GM23248 (cell line): ENCODE measurements at regions not wholly inside any gene's neighbourhood (a gene's known extent, or its start where the extent isn't known, plus 50 kb on each side); places are given as distances from the start of the nearest gene placed in this dataset.

Source experiments
- DNase-seq: peaks from one replicate; pipeline ENCODE4 v3.0.0-alpha.2; 2015
- H2AFZ ChIP-seq: fragments of 200-600 bp; sonication (generic); 2 replicates; pipeline ENCODE4 v1.6.1; 2016; ENCODE audit warnings: antibody characterized with exemption
- H3F3A ChIP-seq: fragments of 200-600 bp; sonication (generic); 2 replicates; pipeline ENCODE4 v1.6.1; 2016; ENCODE audit warnings: mild to moderate bottlenecking, antibody characterized with exemption, mixed run types; ENCODE audit not compliant: insufficient read depth
- H3K27ac ChIP-seq: fragments of 200-600 bp; sonication (generic); 2 replicates; pipeline ENCODE4 v1.5.1; 2016; ENCODE audit warnings: mild to moderate bottlenecking
- H3K27me3 ChIP-seq: fragments of 200-600 bp; sonication (generic); replicated peaks from 2 replicates; pipeline ENCODE4 v1.6.1; 2016; ENCODE audit warnings: mild to moderate bottlenecking; ENCODE audit not compliant: insufficient read depth
- H3K36me3 ChIP-seq: fragments of 200-600 bp; sonication (generic); 2 replicates; pipeline ENCODE4 v1.6.1; 2016; ENCODE audit warnings: low read depth, mild to moderate bottlenecking
- H3K4me1 ChIP-seq: fragments of 200-600 bp; sonication (generic); 2 replicates; pipeline ENCODE4 v1.6.1; 2016; ENCODE audit warnings: mild to moderate bottlenecking; ENCODE audit not compliant: insufficient read depth
- H3K4me2 ChIP-seq: fragments of 200-600 bp; sonication (generic); one replicate; pipeline ENCODE4 v1.6.1; 2016; ENCODE audit warnings: mild to moderate bottlenecking; ENCODE audit not compliant: unreplicated experiment
- H3K4me3 ChIP-seq: fragments of 200-600 bp; sonication (generic); 2 replicates; pipeline ENCODE4 v1.5.1; 2016; ENCODE audit warnings: mild to moderate bottlenecking
- H3K79me2 ChIP-seq: fragments of 200-600 bp; sonication (generic); 2 replicates; pipeline ENCODE4 v1.6.1; 2016; ENCODE audit warnings: mild to moderate bottlenecking; ENCODE audit not compliant: insufficient read depth
- H3K9ac ChIP-seq: fragments of 200-600 bp; sonication (generic); 2 replicates; pipeline ENCODE4 v1.6.1; 2016; ENCODE audit warnings: mild to moderate bottlenecking
- H3K9me2 ChIP-seq: fragments of 200-600 bp; sonication (generic); 2 replicates; pipeline ENCODE4 v1.6.1; 2016; ENCODE audit warnings: mixed run types, mild to moderate bottlenecking, moderate library complexity; ENCODE audit not compliant: insufficient read depth
- H3K9me3 ChIP-seq: fragments of 200-600 bp; sonication (generic); one replicate; pipeline ENCODE4 v1.6.1; 2017; ENCODE audit warnings: low read depth
- H4K20me1 ChIP-seq: fragments of 200-600 bp; sonication (generic); 2 replicates; pipeline ENCODE4 v1.6.0; 2016; ENCODE audit not compliant: insufficient read depth
- EZH2 ChIP-seq: fragments of 200-600 bp; sonication (generic); IDR thresholded peaks from 2 replicates; pipeline ENCODE4 v1.6.1; 2018; ENCODE audit warnings: antibody characterized with exemption, mild to moderate bottlenecking; ENCODE audit not compliant: insufficient read depth, poor library complexity, severe bottlenecking
- EZH2phosphoT487 ChIP-seq: fragments of 200-600 bp; sonication (generic); IDR thresholded peaks from 2 replicates; pipeline ENCODE4 v1.6.1; 2018; ENCODE audit warnings: antibody characterized with exemption, moderate library complexity, mild to moderate bottlenecking, low read depth; ENCODE audit not compliant: insufficient read depth
- WGBS, 2 experiments: methylation state at CpG; one replicate each; pipeline ENCODE4 v1.1.6; 2015 to 2017; ENCODE audit warnings: low lambda C conversion rate in 2 of 2, low coverage in 1 of 2; ENCODE audit errors: missing lambda C conversion rate in 2 of 2; 5-methylcytosine and 5-hydroxymethylcytosine counted together
- in situ Hi-C: fragments of 300-500 bp; cut with MboI; formaldehyde crosslinking; loops from 2 replicates; pipeline ENCODE4 v1.15.0; 2020

- no peaks in the 10 kb centered on the region for H4K20me1 ChIP-seq
- H3K36me3 ChIP-seq: no peaks in the 10 kb centered on the region
- no peak for DNase-seq
- H3K4me3 ChIP-seq: no peak overlapping the region
- no peaks in the 10 kb centered on the region for H3K9me2 ChIP-seq
- no peaks in the 10 kb centered on the region for H3K9me3 ChIP-seq
- 63 to 72% methylated on average over 2 of the region's 2 CpGs for WGBS, 2 experiments
- H3K4me1 ChIP-seq: 0 out of 2 replicates have a peak, but pooled peaks cover 8% of the 10 kb centered on the region
- H3K27me3 ChIP-seq: peaks cover 32% of the 10 kb centered on the region
- no peak overlapping the region for H2AFZ ChIP-seq
- no peak overlapping the region for H3K9ac ChIP-seq
- in situ Hi-C loops: no loop called here
- H3K79me2 ChIP-seq: no peaks in the 10 kb centered on the region
- no peak overlapping the region for H3K4me2 ChIP-seq
- 0 out of 2 replicates have a peak, but pooled peaks cover 3% of the 10 kb centered on the region for H3F3A ChIP-seq
- TF ChIP-seq EZH2 (no peak), EZH2phosphoT487 (no peak)
- H3K27ac ChIP-seq: no peak overlapping the region
Measured at GRCh38 chr11:31997955-31998354, 92.9 kb upstream of the RCN1 start.

DNA sequence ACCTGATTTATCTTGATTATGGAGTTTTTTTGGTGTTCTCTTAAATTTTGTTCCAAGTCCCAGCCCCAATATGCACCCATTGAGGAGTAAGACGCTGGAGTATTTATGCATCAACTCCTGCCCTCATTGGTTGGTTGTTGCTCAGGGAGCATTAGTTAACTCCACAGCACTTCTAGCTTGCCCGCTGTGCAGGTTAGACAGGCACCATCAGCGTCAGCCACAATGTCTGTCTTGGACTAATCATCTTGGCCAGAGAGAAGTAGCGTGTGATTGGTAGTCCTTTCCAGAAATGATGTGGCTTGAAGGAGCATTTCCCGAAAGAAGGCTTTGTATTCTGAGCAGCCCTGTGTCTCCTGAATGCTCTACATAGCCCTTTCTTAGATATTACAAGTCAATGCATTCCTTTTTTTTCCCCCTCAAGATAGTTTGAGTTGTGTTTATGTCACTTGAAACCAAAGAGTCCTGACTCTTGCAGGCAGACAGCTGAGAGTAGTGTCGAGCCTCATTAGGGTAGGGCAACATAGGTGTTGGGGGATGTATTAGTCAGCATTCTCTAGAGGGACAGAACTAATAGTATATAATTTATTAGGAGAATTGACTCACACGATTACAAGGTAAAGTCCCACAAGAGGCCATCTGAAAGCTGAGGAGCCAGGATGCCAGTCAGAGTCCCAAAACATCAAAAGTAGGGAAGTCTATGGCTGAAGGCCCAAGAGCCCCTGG lies 94.6 kb upstream of the RCN1 start:
- H3K4me1 ChIP-seq: no peaks in the 10 kb centered on the region
- H4K20me1 ChIP-seq: no peaks in the 10 kb centered on the region
- no peaks in the 10 kb centered on the region for H3F3A ChIP-seq
- in situ Hi-C loops: no loop called here
- TF ChIP-seq EZH2phosphoT487 (no peak), EZH2 (no peak)
- H3K27me3 ChIP-seq: peaks cover 37% of the 10 kb centered on the region
- H3K36me3 ChIP-seq: no peaks in the 10 kb centered on the region
- no peaks in the 10 kb centered on the region for H3K9me3 ChIP-seq
- H3K27ac ChIP-seq: no peak overlapping the region
- peak overlapping the region; percentile 36; the same call in 1 of the 2 replicates for H3K4me3 ChIP-seq
- H3K9ac ChIP-seq: no peak overlapping the region
- H3K79me2 ChIP-seq: no peaks in the 10 kb centered on the region
- no peaks in the 10 kb centered on the region for H3K9me2 ChIP-seq
- no peak overlapping the region for H2AFZ ChIP-seq
- no peak overlapping the region for H3K4me2 ChIP-seq
- no peak for DNase-seq
- WGBS, 2 experiments: 57 to 64% methylated on average over 7 of the region's 7 CpGs

- TF ChIP-seq EZH2: no peak
- no peak for TF ChIP-seq EZH2phosphoT487
- Histone ChIP-seq H3F3A (no peaks in the 10 kb centered on the region), H3K4me1 (no peaks in the 10 kb centered on the region), H3K27me3 (peaks cover 37% of the 10 kb centered on the region), H3K27ac (no peak overlapping the region), H2AFZ (no peak overlapping the region), H3K4me3 (peak overlapping the region; percentile 36; the same call in 1 of the 2 replicates), H3K36me3 (no peaks in the 10 kb centered on the region), H4K20me1 (no peaks in the 10 kb centered on the region), H3K79me2 (no peaks in the 10 kb centered on the region), H3K9me3 (no peaks in the 10 kb centered on the region), H3K9ac (no peak overlapping the region), H3K9me2 (no peaks in the 10 kb centered on the region), H3K4me2 (no peak overlapping the region)
- peak; percentile 35 for DNase-seq
- in situ Hi-C loops: no loop called here
- 14 to 32% methylated on average over 2 of the region's 2 CpGs for WGBS, 2 experiments
Measured at GRCh38 chr11:31995525-31996094, 95.3 kb upstream of the RCN1 start.

DNA sequence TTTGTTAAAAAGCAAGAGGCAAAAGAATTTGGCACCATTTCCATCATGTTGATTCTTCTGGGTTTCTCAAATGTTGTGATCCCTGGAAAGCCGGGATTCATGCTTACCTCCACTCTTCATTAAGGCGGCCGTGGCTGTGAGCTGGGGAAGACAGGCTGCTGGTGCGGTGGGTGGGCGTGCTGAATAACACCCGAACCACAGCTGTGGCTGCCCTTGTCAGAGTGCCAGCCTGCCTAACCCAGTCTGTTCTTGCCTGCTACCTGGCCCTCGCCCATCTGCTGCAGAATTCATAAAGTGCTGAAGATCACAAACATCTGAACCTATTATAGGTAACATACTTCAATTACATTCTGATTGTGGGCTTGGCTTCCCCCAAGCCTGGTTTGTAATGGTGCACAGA lies 95.8 kb upstream of the RCN1 start:
- Histone ChIP-seq H3K4me1 (no peaks in the 10 kb centered on the region), H2AFZ (no peak overlapping the region), H3K79me2 (no peaks in the 10 kb centered on the region), H3K9me3 (no peaks in the 10 kb centered on the region), H3K27me3 (peaks cover 41% of the 10 kb centered on the region), H3F3A (no peaks in the 10 kb centered on the region), H3K9me2 (no peaks in the 10 kb centered on the region), H3K36me3 (no peaks in the 10 kb centered on the region), H3K4me2 (no peak overlapping the region), H3K27ac (no peak overlapping the region), H3K9ac (no peak overlapping the region), H4K20me1 (no peaks in the 10 kb centered on the region), H3K4me3 (no peak overlapping the region)
- in situ Hi-C loops: no loop called here
- no peak for DNase-seq
- WGBS, 2 experiments: 54 to 56% methylated on average over 7 of the region's 7 CpGs
- no peak for TF ChIP-seq EZH2phosphoT487
